GM12891 (cell line): ENCODE measurements at regions not wholly inside any gene's neighbourhood (a gene's known extent, or its start where the extent isn't known, plus 50 kb on each side); places are given as distances from the start of the nearest gene placed in this dataset.

ENCODE experiments used
- DNase-seq: peaks from one replicate; pipeline ENCODE4 v3.0.0; 2011; ENCODE audit warnings: low spot score; ENCODE audit not compliant: insufficient read length
- FAIRE-seq: peaks from 2 replicates; lab custom pipeline; 2011; peaks lifted over from hg19 to GRCh38; lab: Jason Lieb, UNC
- PAX5 ChIP-seq: IDR thresholded peaks from 2 replicates; pipeline ENCODE4 v1.6.1; 2011; ENCODE audit warnings: low read length, moderate library complexity, mild to moderate bottlenecking; ENCODE audit not compliant: insufficient read depth, severe bottlenecking
- POLR2A ChIP-seq: IDR thresholded peaks from 2 replicates; pipeline ENCODE4 v1.6.1; 2011; ENCODE audit warnings: low read depth, low read length, control low read depth
- POLR2AphosphoS5 ChIP-seq: IDR thresholded peaks from 2 replicates; pipeline ENCODE4 v1.6.1; 2011; ENCODE audit warnings: low read depth, low read length, control low read depth
- POU2F2 ChIP-seq: IDR thresholded peaks from 2 replicates; pipeline ENCODE4 v1.6.1; 2011; ENCODE audit warnings: low read depth, mild to moderate bottlenecking, control low read depth, low read length, moderate library complexity
- SPI1 ChIP-seq: IDR thresholded peaks from 2 replicates; pipeline ENCODE4 v1.6.1; 2011; ENCODE audit warnings: low read depth, low read length, control low read depth
- TAF1 ChIP-seq: IDR thresholded peaks from 2 replicates; pipeline ENCODE4 v1.6.1; 2011; ENCODE audit warnings: low read depth, low read length, control low read depth

- TF ChIP-seq POLR2A (no peak), POLR2AphosphoS5 (no peak), TAF1 (no peak), POU2F2 (no peak), SPI1 (no peak)
- FAIRE-seq (no peak), DNase-seq (no peak)
Observed at GRCh38 chr11:19607656-19608360, 104.8 kb upstream of the NAV2 start.

- DNase-seq: no peak
- no peak for FAIRE-seq
- TF ChIP-seq POLR2A (no peak), POLR2AphosphoS5 (no peak), SPI1 (no peak), POU2F2 (no peak), TAF1 (no peak), PAX5 (no peak)
Observed at GRCh38 chr11:19606856-19607655, 105.6 kb upstream of the NAV2 start.

- no peak for TF ChIP-seq SPI1
- no peak for TF ChIP-seq TAF1
- no peak for TF ChIP-seq POLR2AphosphoS5
- TF ChIP-seq PAX5: no peak
- no peak for TF ChIP-seq POLR2A
- TF ChIP-seq POU2F2: no peak
- no peak for FAIRE-seq
- no peak for DNase-seq
Observed at GRCh38 chr11:19605520-19606371, 106.9 kb upstream of the NAV2 start.

GRCh38 chr11:19604679-19605375 is 107.8 kb upstream of the NAV2 start:
- TF ChIP-seq POLR2A (no peak), TAF1 (no peak), SPI1 (no peak), PAX5 (no peak), POLR2AphosphoS5 (no peak), POU2F2 (no peak)
- DNase-seq (no peak), FAIRE-seq (no peak)

GRCh38 chr11:19603771-19604170 is 108.9 kb upstream of the NAV2 start:
- FAIRE-seq (no peak), DNase-seq (no peak)
- no peak for TF ChIP-seq POLR2A
- TF ChIP-seq TAF1: no peak
- TF ChIP-seq POLR2AphosphoS5: no peak
- no peak for TF ChIP-seq POU2F2
- TF ChIP-seq PAX5: no peak
- no peak for TF ChIP-seq SPI1

GRCh38 chr11:19602891-19603290 is 109.7 kb upstream of the NAV2 start:
- DNase-seq (no peak), FAIRE-seq (no peak)
- no peak for TF ChIP-seq SPI1
- no peak for TF ChIP-seq POLR2AphosphoS5
- TF ChIP-seq POU2F2: no peak
- TF ChIP-seq POLR2A: no peak
- TF ChIP-seq PAX5: no peak
- no peak for TF ChIP-seq TAF1

- DNase-seq (no peak), FAIRE-seq (no peak)
- TF ChIP-seq POLR2A: no peak
- no peak for TF ChIP-seq POU2F2
- no peak for TF ChIP-seq POLR2AphosphoS5
- no peak for TF ChIP-seq PAX5
- TF ChIP-seq TAF1: no peak
- TF ChIP-seq SPI1: no peak
Observed at GRCh38 chr11:19602406-19602805, 110.2 kb upstream of the NAV2 start.

GRCh38 chr11:19601235-19601634 is 111.4 kb upstream of the NAV2 start:
- TF ChIP-seq SPI1 (no peak), POLR2AphosphoS5 (no peak), PAX5 (no peak), TAF1 (no peak), POU2F2 (no peak), POLR2A (no peak)
- no peak for FAIRE-seq

More at GRCh38 chr11:19601235-19601634, 111.4 kb upstream of the NAV2 start:
- DNase-seq: no peak
